ENCODE measurements at regions not wholly inside any gene's neighbourhood (a gene's known extent, or its start where the extent isn't known, plus 50 kb on each side); places are given as distances from the start of the nearest gene placed in this dataset.

GRCh38 chr14:66311058-66311457 is 175.1 kb upstream of the CCDC196 start:
- no peak overlapping the region for H3K27ac Mint-ChIP-seq
- peaks cover 5% of the 10 kb centered on the region; the same call in 1 of the 3 replicates for H3K36me3 Mint-ChIP-seq (ENCODE audit: low read depth)

More at GRCh38 chr14:66311058-66311457, 175.1 kb upstream of the CCDC196 start:
- DNase-seq (ENCODE audit: low spot score) (no peak), ATAC-seq (no peak)
- Mint-ChIP-seq H3K4me3 (no peak overlapping the region), H3K27me3 (ENCODE audit: insufficient read depth, low read depth, poor library complexity) (peaks cover 8% of the 10 kb centered on the region), H3K9me3 (peaks cover 22% of the 10 kb centered on the region), H3K4me1 (peaks cover 3% of the 10 kb centered on the region; the same call in 2 of the 3 replicates)
- H3K4me2 ChIP-seq = no peak overlapping the region
- no peak for TF ChIP-seq REST (IDR thresholded peaks at IDR 0.05; ENCODE audit: unreplicated experiment)
- TF ChIP-seq JUNB (IDR thresholded peaks at IDR 0.05; ENCODE audit: unreplicated experiment) = no peak
- TF ChIP-seq ZNF114 (CRISPR knock-in tag; IDR thresholded peaks at IDR 0.05) = no peak
- no peak for TF ChIP-seq ETS1 (IDR thresholded peaks at IDR 0.05)
- TF ChIP-seq POLR2AphosphoS5 (IDR thresholded peaks at IDR 0.05; ENCODE audit: low read depth) = no peak
- TF ChIP-seq ZNF331 (CRISPR knock-in tag; IDR thresholded peaks at IDR 0.05; ENCODE audit: low read depth) = no peak
- TF ChIP-seq CREB1 (CRISPR knock-in tag; IDR thresholded peaks at IDR 0.05; ENCODE audit: low read depth) = no peak
- TF ChIP-seq STAT1 (IDR thresholded peaks at IDR 0.05; ENCODE audit: unreplicated experiment) = no peak
- no peak for TF ChIP-seq NANOG (IDR thresholded peaks at IDR 0.05; ENCODE audit: borderline replicate concordance)
- TF ChIP-seq, protein P1, sequence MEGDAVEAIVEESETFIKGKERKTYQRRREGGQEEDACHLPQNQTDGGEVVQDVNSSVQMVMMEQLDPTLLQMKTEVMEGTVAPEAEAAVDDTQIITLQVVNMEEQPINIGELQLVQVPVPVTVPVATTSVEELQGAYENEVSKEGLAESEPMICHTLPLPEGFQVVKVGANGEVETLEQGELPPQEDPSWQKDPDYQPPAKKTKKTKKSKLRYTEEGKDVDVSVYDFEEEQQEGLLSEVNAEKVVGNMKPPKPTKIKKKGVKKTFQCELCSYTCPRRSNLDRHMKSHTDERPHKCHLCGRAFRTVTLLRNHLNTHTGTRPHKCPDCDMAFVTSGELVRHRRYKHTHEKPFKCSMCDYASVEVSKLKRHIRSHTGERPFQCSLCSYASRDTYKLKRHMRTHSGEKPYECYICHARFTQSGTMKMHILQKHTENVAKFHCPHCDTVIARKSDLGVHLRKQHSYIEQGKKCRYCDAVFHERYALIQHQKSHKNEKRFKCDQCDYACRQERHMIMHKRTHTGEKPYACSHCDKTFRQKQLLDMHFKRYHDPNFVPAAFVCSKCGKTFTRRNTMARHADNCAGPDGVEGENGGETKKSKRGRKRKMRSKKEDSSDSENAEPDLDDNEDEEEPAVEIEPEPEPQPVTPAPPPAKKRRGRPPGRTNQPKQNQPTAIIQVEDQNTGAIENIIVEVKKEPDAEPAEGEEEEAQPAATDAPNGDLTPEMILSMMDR (conservative IDR thresholded peaks at IDR 0.05; ENCODE audit: low read depth in 2 of 2) = no peak
- no peak for TF ChIP-seq EZH2phosphoT487 (IDR thresholded peaks at IDR 0.05; ENCODE audit: unreplicated experiment)
- TF ChIP-seq, protein P2, sequence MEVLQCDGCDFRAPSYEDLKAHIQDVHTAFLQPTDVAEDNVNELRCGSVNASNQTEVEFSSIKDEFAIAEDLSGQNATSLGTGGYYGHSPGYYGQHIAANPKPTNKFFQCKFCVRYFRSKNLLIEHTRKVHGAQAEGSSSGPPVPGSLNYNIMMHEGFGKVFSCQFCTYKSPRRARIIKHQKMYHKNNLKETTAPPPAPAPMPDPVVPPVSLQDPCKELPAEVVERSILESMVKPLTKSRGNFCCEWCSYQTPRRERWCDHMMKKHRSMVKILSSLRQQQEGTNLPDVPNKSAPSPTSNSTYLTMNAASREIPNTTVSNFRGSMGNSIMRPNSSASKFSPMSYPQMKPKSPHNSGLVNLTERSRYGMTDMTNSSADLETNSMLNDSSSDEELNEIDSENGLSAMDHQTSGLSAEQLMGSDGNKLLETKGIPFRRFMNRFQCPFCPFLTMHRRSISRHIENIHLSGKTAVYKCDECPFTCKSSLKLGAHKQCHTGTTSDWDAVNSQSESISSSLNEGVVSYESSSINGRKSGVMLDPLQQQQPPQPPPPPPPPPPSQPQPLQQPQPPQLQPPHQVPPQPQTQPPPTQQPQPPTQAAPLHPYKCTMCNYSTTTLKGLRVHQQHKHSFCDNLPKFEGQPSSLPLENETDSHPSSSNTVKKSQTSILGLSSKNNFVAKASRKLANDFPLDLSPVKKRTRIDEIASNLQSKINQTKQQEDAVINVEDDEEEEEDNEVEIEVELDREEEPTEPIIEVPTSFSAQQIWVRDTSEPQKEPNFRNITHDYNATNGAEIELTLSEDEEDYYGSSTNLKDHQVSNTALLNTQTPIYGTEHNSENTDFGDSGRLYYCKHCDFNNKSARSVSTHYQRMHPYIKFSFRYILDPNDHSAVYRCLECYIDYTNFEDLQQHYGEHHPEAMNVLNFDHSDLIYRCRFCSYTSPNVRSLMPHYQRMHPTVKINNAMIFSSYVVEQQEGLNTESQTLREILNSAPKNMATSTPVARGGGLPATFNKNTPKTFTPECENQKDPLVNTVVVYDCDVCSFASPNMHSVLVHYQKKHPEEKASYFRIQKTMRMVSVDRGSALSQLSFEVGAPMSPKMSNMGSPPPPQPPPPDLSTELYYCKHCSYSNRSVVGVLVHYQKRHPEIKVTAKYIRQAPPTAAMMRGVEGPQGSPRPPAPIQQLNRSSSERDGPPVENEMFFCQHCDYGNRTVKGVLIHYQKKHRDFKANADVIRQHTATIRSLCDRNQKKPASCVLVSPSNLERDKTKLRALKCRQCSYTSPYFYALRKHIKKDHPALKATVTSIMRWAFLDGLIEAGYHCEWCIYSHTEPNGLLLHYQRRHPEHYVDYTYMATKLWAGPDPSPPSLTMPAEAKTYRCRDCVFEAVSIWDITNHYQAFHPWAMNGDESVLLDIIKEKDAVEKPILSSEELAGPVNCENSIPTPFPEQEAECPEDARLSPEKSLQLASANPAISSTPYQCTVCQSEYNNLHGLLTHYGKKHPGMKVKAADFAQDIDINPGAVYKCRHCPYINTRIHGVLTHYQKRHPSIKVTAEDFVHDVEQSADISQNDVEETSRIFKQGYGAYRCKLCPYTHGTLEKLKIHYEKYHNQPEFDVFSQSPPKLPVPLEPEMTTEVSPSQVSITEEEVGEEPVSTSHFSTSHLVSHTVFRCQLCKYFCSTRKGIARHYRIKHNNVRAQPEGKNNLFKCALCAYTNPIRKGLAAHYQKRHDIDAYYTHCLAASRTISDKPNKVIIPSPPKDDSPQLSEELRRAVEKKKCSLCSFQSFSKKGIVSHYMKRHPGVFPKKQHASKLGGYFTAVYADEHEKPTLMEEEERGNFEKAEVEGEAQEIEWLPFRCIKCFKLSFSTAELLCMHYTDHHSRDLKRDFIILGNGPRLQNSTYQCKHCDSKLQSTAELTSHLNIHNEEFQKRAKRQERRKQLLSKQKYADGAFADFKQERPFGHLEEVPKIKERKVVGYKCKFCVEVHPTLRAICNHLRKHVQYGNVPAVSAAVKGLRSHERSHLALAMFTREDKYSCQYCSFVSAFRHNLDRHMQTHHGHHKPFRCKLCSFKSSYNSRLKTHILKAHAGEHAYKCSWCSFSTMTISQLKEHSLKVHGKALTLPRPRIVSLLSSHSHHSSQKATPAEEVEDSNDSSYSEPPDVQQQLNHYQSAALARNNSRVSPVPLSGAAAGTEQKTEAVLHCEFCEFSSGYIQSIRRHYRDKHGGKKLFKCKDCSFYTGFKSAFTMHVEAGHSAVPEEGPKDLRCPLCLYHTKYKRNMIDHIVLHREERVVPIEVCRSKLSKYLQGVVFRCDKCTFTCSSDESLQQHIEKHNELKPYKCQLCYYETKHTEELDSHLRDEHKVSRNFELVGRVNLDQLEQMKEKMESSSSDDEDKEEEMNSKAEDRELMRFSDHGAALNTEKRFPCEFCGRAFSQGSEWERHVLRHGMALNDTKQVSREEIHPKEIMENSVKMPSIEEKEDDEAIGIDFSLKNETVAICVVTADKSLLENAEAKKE (CRISPR knock-in tag; IDR thresholded peaks at IDR 0.05) = no peak
- no peak for TF ChIP-seq EZH2 (IDR thresholded peaks at IDR 0.05; ENCODE audit: low read depth, unreplicated experiment)
- H3F3A ChIP-seq (replicated peaks; ENCODE audit: low read depth) = no peaks in the 10 kb centered on the region
- H3K9me2 ChIP-seq (ENCODE audit: insufficient read depth) = peaks cover 9% of the 10 kb centered on the region; the same call in 1 of the 2 replicates
- H4K20me1 ChIP-seq (replicated peaks; ENCODE audit: insufficient read depth) = no peaks in the 10 kb centered on the region
- no peak overlapping the region for H2AFZ ChIP-seq
- H3K79me2 ChIP-seq (replicated peaks; ENCODE audit: insufficient read depth) = no peaks in the 10 kb centered on the region
- no peak overlapping the region for H3K4me3 ChIP-seq
- no peak overlapping the region for H3K27ac ChIP-seq (ENCODE audit: low read depth)
- no peaks in the 10 kb centered on the region for H3K4me1 ChIP-seq (ENCODE audit: insufficient read depth)
- H3K36me3 ChIP-seq (ENCODE audit: insufficient read depth) = no peaks in the 10 kb centered on the region
- H3K27me3 ChIP-seq (ENCODE audit: insufficient read depth) = no peaks in the 10 kb centered on the region
